IPS-NIHi11 (cell line): ENCODE measurements at regions not wholly inside any gene's neighbourhood (a gene's known extent, or its start where the extent isn't known, plus 50 kb on each side); places are given as distances from the start of the nearest gene placed in this dataset.

Experiments used
- DNase-seq: peaks from one replicate; pipeline ENCODE4 v3.0.0; 2012; ENCODE audit warnings: mixed read lengths, low spot score

DNA sequence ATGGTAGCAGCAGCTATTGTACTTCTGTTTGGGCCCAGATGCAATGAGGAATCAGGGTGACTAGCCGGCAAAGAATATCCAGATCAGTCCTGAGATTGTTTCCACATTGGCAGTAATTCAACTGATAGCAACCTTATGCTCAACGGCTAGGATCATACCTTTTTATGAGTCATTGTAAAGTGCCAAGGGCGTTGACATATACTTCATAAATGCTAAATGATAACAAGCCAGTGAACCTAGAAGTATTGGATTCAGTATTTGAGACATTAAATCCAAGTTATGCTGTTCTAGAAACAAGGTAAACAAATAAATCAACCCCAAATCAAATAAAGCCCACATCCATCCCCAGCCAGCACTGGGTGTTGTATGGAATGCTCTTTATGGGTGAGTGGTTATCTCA lies 207.1 kb upstream of the ZFHX3 start:
- DNase-seq: no peak

DNA sequence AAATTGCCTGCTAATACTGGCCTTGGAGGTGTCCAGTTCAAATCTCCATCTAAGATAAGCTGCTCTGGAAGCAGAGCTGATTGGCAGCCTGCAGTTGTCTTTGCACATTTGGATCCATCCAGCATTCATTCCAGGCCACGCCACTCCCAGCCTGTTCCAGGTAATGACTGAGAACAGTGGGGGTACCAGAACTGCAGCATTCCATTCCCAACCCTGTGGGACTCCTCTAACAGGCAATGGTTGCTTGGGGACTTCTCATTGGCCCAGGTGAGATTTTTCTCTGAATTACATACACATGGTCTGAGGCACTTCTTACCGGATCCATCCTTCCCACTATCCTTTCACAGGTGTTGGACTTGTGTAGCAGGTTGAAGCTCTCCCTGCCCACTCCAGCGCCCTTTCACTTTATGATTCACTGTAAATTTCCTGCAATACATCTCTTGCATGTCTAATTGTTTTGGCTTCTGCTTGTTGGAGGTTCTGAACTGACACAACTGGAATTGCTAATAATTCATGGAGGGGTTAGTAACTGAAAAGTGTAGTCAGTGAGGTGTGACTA lies 206.1 kb upstream of the ZFHX3 start:
- no peak for DNase-seq

DNA sequence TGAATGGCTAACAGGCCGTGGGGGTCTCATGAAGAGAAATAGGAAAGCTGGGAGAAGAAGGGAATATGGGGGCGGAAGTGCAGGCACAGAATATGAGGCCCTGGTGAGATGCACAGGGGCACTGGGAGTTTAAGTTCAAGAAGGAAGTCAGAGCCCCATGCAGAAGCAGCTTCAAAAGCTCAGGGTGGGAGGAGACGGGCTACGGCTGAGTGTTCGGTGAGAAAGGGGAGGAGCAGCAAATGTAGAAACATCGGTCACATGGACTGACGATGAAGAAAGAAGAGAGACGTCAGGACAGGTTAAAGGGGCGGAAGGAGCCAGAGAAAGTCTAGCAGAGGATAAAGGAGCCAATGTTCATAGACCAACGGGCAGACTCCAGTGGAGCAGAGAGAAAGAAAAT lies 204.5 kb upstream of the ZFHX3 start:
- DNase-seq: no peak

DNA sequence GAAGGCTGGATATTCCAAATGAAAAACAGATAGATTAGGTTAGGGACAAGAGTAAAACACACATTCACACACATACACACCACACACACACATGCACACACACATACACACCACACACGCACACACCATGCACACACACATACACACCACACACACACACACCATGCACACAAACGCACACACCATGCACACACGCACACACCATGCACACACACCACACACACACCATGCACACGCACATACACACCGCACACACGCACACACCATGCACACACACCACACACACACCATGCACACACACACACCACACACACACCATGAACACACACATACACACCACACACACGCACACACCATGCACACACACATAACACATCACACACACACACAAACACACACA lies 203.7 kb upstream of the ZFHX3 start:
- DNase-seq: no peak

DNA sequence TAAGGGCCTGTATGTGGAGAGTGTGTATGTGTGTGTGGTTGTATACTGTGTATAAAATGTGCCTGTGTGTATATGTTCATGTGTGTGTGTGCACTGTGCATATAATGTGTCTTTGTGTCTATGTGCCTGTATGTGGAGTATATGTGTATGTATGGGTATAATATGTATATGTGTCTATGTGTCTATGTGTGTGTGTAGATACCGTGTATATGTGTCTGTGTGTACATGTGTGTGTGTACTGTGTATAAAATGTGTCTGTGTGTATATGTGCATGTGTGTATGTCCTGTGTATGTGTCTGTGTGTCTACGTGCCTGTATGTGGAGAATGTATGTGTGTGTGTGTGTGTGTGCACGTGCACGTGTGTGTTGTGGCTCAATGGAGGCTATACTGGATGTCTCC lies 200.4 kb upstream of the ZFHX3 start:
- no peak for DNase-seq

DNA sequence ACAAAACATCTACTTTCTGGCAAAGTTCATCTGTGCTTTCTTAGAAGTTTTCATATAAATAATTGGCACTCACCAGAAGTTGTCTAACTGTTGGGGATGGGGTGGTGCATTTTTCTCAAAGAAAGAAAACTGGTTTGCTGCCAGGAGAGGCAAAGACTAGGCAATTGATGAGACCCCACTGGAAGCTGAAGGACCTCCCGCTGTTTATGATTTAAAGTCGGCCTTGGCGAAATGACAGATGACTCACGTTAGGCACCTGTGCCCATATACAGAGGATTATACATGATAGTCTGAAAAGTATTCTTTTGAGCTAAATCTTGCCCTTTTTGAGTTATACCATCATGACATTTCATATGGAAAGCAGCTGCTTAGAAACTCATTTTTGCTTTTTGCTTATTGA lies 193.0 kb upstream of the ZFHX3 start:
- no peak for DNase-seq

DNA sequence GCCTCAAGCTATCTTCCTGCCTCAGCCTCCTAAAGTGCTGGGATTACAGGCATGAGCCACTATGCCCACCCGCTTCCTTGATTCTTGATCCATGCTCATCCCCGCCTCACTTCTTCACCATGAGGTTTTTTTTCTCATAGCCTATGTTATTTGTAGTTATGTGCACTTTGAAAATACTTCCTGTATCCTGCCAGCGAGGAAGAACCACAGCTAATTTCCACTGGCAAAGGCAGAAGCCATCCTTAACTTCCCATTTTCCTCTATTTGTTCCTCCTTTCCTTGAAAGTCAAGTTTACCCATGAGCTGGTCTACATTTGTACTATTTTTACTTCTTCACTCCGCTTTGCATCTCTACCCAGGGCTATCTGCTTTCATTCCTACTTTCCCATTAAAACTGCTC lies 189.7 kb upstream of the ZFHX3 start:
- DNase-seq: no peak

DNA sequence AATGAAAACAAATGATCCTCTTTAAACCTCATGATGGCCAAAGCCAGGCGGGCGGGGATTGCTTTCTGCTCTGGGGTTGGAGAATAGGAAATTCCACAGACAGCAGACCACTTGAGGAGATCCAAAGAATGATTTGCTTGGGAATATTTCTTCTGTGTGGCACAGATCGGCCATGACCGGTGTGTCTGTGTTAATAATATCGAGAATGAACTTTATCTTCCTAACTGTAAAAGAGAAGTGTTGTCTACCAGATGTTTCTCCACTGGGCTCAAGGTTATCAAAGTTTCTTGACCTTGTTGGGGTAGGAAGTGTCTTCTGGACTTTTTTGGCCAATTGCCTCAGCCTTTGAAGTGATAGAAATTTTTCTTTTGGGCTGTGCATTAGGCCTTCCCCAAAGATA lies 186.6 kb upstream of the ZFHX3 start:
- DNase-seq: no peak

DNA sequence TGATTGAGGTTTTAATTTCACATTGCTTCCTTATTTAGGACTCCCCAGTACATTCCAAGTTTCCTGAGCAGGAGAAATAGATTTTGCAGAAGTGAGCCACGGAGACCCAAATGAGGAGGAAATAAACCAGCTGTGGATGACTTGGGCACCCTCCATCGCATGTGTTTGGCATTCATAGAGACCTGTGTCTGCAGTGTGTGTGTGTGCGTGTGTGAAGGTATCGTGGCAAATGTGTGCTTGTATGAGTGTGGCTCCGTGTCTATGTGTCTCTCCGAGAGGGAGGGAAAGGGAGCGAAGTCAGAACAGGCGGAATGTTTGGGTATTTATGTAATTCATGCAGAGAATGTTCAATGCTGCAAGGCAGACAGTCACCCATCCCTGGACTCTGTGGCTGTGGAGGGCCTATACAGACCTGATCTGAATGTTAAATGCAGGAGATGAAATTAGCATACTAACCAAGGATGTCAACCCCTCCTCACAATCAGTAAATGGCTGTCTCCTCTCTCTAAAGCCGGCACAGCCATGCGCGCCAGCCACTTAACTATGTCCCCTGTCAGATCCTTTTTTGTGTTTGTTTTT lies 186.0 kb upstream of the ZFHX3 start:
- no peak for DNase-seq

DNA sequence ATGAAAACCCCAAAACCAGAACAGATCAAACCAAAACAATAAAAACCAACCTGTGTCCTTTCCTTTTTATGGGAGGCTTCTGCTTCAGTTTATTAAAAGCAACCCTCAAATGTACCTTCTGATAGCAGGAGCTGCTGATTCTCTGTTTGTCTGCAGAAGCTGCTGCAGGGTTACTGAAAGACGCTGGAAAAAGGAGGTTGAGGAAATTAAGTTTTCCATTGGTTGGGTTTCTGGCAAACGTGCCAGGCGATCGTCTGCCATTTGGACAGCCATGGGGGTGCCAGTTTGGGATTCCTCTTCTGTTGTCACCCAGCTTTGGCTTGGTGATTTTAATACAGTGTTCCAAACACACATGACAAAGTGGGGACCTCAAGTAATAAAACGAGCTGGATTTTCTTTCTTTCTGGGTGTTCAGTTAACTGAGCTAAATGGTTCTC lies 185.4 kb upstream of the ZFHX3 start:
- no peak for DNase-seq

DNA sequence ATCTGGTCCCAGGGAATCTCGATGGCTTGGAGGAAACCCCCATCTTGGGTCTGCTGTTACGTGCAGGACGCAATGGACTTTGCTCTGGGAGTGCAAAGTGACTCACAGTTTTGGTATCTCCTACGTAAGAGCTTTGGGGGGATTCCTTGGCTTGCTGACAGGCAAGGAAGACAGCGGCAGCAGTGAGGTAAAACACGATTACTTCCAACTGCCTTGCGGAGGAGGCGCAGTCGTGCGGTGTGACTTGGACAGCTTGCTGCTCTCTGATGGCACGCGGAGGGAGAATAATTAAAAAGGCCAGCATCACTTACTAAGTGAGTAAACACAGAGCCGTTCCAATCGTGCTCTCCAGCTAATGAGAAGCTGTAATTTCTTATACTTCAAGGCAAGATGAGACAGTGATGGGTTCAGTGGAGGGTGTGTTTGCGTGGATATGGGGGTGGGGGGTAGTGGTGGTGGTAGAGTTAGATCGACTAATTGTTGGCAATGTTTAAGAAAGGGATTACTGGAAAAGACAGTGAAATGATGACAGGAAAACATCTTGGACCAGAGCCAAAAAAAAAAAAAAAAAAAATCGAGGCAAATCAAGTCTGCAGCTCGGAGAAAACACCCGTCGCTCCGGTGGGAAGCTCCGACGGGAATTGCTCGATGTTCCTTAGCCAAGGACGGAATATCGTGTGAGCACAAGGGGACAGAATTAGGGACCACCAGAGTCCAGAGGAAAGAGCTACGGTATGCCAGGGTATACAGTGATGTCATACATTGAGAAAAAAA lies 184.8 kb upstream of the ZFHX3 start:
- no peak for DNase-seq

DNA sequence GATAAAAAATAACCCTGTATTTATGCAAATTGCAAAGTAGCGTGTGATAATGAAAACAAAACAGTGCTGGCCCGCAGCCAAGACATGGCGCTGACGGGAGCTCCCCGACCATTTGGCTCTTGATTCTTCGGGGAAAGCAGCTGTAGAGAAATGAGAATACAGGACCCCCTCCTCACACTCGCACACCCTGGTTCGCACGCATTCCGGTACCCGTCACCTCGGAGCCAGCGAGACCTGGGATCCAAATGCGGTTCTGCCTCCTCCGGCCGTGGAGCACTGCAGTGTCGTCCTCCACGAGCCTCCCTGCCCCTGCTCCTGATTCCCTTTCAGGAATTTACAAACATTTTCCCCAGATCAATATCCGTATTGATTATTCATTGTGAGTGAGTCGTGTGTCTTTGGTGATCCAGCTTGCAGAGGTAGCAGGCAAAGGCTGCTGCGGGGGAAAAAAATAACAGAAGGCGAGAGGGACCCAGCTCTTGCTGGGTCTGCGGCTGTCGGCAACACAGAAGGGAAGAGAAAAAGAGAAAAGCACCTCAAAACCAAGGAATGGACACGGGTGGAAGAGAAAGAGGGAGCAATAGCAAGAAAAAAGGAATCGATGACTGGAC lies 184.1 kb upstream of the ZFHX3 start:
- DNase-seq: no peak

DNA sequence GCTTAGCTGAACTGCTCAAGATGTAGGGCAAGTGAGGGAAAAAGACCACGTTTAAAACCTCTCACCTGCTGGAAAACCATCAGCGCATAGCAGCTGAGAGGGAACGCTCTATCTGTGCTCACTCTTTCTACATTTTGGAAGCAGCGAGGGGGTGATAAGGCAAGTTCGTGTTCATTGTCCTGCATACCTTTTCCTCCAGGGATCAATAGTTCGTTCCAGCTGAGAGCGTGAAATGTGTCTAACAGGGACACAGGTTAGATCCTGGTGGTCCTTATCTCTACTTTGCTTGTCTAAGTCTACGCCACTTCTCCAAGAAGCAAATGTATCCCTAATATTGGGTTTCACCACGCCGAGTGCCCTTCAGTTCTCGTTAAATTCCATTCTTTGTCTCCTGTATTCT lies 183.5 kb upstream of the ZFHX3 start:
- no peak for DNase-seq

DNA sequence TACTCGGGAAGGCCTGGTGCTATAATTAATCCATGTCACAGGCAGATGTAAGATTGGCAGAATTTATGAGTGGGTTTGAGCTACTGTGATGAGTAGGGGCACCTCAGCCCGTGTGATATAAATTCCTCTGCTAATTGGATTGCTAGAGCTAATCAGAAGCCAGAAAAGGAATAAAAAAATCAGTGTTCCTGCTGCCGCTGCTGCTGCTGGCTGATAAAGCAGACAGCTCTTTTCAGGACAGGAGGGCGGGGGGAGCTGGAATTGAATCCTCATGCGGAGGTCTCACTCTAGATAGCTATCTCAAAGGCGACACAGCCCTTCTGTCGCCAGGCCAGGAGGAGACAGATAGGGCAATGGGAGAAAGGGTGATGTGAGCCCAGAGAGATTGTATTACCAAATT lies 182.7 kb upstream of the ZFHX3 start:
- no peak for DNase-seq

DNA sequence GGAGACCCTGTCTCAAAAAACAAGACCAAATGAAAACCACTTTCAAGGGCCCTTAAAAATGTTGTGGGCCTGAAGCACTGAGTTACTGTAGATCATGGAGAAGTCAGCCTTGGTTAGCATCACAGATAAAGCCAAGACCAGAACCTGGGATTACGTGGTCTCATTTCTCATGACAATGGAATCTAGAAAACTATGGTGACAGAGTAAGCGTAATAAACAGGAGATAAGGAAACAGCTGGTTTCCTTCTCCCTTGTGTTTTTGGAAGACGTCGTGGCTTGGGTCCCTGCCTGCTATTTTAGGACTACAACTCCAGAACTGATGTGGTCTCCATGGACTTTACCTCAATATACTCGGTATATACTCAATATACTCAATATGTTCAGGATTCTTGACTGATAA lies 180.7 kb upstream of the ZFHX3 start:
- DNase-seq: no peak

DNA sequence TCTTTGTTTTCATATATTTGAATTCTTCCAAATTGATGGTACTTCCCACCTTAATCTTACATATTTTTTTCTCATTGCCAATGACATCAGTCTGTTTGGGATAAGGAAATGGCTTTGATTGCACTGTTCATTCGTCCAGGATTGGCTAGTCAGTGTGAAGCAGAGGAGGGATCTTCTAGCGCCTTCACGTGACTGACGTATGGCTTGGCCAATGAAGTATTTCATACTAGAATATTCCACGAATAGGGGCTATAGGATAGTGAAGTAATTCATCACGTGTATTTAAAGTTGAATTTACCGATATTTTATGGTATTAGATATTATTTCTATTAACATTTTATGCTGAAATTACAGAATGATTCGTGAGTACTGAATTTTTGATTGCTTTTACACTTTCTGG lies 178.7 kb upstream of the ZFHX3 start:
- no peak for DNase-seq

DNA sequence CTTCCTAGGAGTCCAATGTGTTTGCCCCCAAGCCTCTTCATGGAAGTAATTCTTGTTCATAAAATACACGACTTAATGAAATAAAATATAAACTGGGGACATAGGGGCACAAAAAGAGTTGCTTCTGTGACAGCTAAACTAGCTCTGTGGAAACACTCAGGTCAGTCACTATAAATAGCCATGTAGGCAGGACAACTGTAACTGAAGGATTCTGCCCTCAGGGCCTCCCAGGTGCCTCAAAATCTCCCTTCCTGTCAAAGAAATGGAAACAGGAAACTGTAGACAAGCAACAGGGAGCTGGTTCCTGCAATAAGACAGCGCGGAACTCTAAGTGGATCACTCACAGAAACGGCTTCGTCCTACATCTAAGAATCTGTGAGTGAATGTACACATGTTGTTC lies 178.1 kb upstream of the ZFHX3 start:
- no peak for DNase-seq

DNA sequence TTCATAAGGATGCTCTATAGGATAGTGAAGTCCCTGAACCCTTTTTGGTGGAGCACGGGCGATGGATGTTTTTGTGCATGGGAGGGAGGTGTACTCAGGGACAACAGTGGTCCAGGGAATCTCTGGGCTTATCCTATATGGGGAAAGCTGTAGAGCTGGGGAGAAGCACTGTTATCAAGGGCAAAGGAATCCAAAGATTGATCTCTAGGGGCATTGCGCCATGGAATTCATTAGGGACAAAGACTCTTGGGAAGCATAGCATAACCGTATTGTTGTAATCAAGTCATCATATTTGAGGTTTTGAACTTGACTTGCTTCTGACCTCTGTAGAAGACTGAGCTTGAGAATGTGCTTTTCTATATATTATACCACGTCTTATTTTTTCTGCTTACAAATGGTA lies 172.9 kb upstream of the ZFHX3 start:
- DNase-seq: no peak

DNA sequence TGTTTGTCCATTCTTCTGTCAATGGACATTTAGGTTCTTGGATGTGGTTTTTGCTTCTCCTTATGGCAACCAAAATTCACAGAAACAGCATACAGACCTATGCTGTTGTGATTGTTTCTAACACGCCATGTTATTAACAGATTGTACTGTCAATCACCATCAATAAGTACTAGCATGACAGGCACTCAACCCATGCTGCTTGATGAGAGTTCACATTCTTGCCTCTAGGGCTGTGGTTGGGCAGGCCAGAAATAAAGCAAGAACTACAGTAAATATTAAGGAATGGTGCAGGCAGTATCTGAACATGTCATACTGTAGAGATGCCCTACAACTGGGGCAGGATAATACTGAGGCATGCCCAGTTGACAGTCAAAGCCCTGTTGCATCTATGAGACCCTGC lies 171.2 kb upstream of the ZFHX3 start:
- DNase-seq: no peak

DNA sequence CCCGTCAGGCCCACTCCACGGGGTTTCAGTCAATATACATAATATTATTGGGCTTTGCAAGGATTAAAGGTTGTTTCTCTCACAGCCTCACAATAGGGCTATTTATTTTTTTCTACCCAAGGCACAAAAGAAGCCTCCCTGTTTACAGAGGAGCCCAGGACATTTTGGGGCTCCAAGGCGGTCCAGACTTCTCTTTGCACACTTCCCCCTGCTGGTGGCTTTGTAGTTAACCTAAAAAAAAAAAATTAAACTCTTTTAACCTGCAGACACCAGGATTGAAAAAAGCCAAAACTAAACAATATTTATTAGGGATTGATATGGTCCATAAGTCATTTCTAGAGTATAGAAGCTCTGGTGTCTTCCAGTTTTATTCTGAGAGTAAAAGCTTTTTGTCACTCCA lies 169.7 kb upstream of the ZFHX3 start:
- no peak for DNase-seq

DNA sequence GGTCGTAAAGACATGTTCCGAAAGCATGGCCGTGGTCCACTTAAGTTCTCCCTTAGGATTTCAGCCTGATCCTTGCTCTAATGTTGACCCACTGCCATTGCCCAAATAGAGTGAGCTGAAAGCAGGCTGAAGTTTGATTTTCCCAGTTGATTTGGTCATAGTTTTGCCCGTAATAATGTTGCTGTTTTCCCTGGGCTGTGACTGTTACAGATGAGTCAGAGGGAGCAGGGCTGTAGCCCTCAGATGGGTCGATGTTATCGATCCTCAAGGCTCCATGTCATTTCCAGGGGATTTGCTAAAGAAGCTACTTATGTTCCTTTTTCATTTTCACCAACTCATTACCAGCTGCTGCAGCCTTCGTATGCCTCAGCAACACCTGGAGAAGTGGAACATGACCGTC lies 169.0 kb upstream of the ZFHX3 start:
- no peak for DNase-seq

DNA sequence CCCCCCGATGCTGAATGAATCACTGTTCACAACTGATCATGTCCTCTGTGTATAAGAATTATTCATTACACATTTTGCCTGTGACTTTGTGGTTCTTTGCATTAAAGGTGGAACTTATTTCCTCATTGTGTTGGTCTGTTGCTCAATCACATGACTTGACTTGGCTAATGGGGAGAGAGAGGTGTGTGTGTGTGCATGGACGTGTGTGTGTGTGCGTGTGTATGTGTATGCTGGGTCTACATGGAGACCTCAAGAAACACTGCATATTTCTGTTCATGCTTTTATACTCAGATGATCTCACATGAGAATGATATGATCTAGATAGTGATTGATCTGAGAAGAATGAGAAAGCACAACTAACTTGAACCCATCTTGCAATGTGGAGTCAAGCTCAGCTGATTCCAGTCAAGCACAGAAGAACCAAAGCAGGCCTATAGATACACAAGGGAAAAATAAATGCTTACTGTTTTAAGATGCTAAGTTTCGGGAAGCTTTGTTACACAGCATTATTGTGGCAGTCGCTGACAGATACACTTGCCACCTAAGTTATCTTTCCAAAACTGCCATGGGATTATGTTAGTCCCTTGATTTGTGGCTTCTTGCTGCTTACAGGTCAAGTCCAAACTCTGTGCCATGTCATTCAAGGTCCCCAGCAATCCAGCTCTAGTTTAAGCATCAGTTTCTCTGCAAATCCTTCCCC lies 167.9 kb upstream of the ZFHX3 start:
- DNase-seq: no peak
